K562 (cell line): ENCODE measurements at regions not wholly inside any gene's neighbourhood (a gene's known extent, or its start where the extent isn't known, plus 50 kb on each side); places are given as distances from the start of the nearest gene placed in this dataset.

ENCODE experiments used
- ATF4 ChIP-seq: fragments of 450-650 bp; formaldehyde crosslinking; IDR thresholded peaks from 2 replicates; pipeline ENCODE4 v1.4.0; 2022; ENCODE audit warnings: mild to moderate bottlenecking, moderate library complexity
- C11orf30 ChIP-seq: fragments of 450-650 bp; IDR thresholded peaks from 2 replicates; pipeline ENCODE4 v1.6.1; 2016; ENCODE audit warnings: low read depth, mild to moderate bottlenecking
- ZBTB40 ChIP-seq, 2 experiments: fragments of 450-650 bp in 1 of 2; sonication (generic) in 1 of 2; formaldehyde crosslinking in 1 of 2; IDR thresholded peaks; 2 replicates each; pipeline versions ENCODE4 v1.7.1 to v1.9.0; 2016 to 2022; ENCODE audit warnings: inconsistent platforms in 1 of 2, mild to moderate bottlenecking in 1 of 2, missing genetic modification reagents in 1 of 2
- ZNF197 ChIP-seq: fragments of 200-800 bp; sonication (Bioruptor generic); IDR thresholded peaks from 2 replicates; pipeline ENCODE4 v1.6.1; 2016; ENCODE audit warnings: low read depth, missing genetic modification characterization, missing compliant biosample characterization

DNA sequence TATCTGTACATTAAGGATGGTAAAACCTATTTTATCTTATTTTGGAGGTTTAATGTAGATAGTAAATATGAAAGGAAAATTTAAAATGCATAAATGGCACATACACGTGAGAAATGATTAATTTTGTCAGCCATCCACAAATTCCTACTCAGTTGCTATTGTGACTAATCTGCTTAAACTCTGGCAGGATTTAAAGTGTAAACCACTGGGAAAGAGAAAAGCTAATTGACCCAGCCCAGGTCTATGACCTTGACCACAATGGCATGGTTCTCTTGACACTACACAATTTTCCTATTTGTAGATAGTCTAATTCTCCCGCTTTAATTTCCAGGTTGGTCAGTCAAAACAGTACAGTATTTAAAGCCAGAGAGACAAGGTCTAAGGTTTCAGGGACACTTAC lies 459.0 kb upstream of the KLF4 start (continued):
- TF ChIP-seq ZBTB40 (IDR thresholded peaks at IDR 0.05) (no peak), ZBTB40 (CRISPR knock-in tag; IDR thresholded peaks at IDR 0.05) (no peak), C11orf30 (no peak), ZNF197 (CRISPR knock-in tag) (no peak), ATF4 (CRISPR knock-in tag) (no peak)
